ENCODE measurements at regions not wholly inside any gene's neighbourhood (a gene's known extent, or its start where the extent isn't known, plus 50 kb on each side); places are given as distances from the start of the nearest gene placed in this dataset.

DNA sequence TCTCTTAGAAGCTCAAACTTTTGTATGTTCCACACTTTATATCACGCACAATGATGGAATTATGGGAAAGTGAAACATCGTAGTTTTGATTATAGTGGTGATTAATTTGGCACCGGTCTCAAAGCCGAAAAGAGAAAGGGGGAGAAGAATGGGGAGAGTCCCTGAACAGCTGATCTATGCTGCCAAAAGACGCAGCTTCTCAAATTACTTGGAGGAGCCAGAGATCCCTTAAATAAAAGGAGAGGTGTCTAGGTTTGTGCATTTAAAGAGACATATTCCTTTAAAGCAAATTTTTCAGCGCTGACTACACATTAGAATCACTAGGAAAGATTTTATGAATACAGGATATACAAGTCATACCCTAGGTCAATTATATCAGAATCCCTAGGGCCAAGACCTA is 599.6 kb upstream of the ADAMTS5 start:
- Histone ChIP-seq H3K9me3 (ENCODE audit: insufficient read depth, low read length, severe bottlenecking) (no peaks in the 10 kb centered on the region), H2AFZ (ENCODE audit: low read depth, low read length) (no peak overlapping the region), H3K27ac (ENCODE audit: low read length) (no peak overlapping the region), H3K4me2 (ENCODE audit: insufficient read depth, low read length) (no peak overlapping the region), H3K36me3 (ENCODE audit: insufficient read depth, low read length) (no peaks in the 10 kb centered on the region), H3K4me1 (ENCODE audit: insufficient read depth, low read length) (no peaks in the 10 kb centered on the region), H3K9ac (ENCODE audit: low read depth, low read length) (no peak overlapping the region), H3K79me2 (ENCODE audit: insufficient read depth, low read length) (no peaks in the 10 kb centered on the region), H3K27me3 (ENCODE audit: insufficient read depth, low read length, poor library complexity) (no peaks in the 10 kb centered on the region), H3K4me3 (ENCODE audit: low read depth in 1 of 2, low read length in 2 of 2) (no peak overlapping the region), H4K20me1 (ENCODE audit: insufficient read depth, low read length) (no peaks in the 10 kb centered on the region)
- ATAC-seq (ENCODE audit: insufficient read depth, low read depth) (no peak), DNase-seq (no peak)
- no peak for TF ChIP-seq EZH2 (IDR thresholded peaks at IDR 0.05; ENCODE audit: borderline replicate concordance, low read depth, low read length, severe bottlenecking)
- TF ChIP-seq, protein P1, sequence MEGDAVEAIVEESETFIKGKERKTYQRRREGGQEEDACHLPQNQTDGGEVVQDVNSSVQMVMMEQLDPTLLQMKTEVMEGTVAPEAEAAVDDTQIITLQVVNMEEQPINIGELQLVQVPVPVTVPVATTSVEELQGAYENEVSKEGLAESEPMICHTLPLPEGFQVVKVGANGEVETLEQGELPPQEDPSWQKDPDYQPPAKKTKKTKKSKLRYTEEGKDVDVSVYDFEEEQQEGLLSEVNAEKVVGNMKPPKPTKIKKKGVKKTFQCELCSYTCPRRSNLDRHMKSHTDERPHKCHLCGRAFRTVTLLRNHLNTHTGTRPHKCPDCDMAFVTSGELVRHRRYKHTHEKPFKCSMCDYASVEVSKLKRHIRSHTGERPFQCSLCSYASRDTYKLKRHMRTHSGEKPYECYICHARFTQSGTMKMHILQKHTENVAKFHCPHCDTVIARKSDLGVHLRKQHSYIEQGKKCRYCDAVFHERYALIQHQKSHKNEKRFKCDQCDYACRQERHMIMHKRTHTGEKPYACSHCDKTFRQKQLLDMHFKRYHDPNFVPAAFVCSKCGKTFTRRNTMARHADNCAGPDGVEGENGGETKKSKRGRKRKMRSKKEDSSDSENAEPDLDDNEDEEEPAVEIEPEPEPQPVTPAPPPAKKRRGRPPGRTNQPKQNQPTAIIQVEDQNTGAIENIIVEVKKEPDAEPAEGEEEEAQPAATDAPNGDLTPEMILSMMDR (IDR thresholded peaks at IDR 0.05; ENCODE audit: borderline replicate concordance, extremely low read depth, low read length, poor library complexity, severe bottlenecking) = no peak

GRCh38 chr21:27565364-27565763 is 598.5 kb upstream of the ADAMTS5 start:
- Histone ChIP-seq H4K20me1 (ENCODE audit: insufficient read depth, low read length) (no peaks in the 10 kb centered on the region), H3K9me3 (ENCODE audit: insufficient read depth, low read length, severe bottlenecking) (no peaks in the 10 kb centered on the region), H3K79me2 (ENCODE audit: insufficient read depth, low read length) (no peaks in the 10 kb centered on the region), H3K4me1 (ENCODE audit: insufficient read depth, low read length) (no peaks in the 10 kb centered on the region), H2AFZ (ENCODE audit: low read depth, low read length) (0 out of 2 replicates have a peak overlapping the region, but pooled peaks have one; percentile 19), H3K9ac (ENCODE audit: low read depth, low read length) (no peak overlapping the region), H3K4me3 (ENCODE audit: low read depth in 1 of 2, low read length in 2 of 2) (no peak overlapping the region), H3K36me3 (ENCODE audit: insufficient read depth, low read length) (no peaks in the 10 kb centered on the region), H3K27ac (ENCODE audit: low read length) (no peak overlapping the region), H3K27me3 (ENCODE audit: insufficient read depth, low read length, poor library complexity) (no peaks in the 10 kb centered on the region), H3K4me2 (ENCODE audit: insufficient read depth, low read length) (no peak overlapping the region)
- ATAC-seq (ENCODE audit: insufficient read depth, low read depth) (no peak), DNase-seq (no peak)
- TF ChIP-seq, protein P1 (IDR thresholded peaks at IDR 0.05; ENCODE audit: borderline replicate concordance, extremely low read depth, low read length, poor library complexity, severe bottlenecking) = no peak
- no peak for TF ChIP-seq EZH2 (IDR thresholded peaks at IDR 0.05; ENCODE audit: borderline replicate concordance, low read depth, low read length, severe bottlenecking)

DNA sequence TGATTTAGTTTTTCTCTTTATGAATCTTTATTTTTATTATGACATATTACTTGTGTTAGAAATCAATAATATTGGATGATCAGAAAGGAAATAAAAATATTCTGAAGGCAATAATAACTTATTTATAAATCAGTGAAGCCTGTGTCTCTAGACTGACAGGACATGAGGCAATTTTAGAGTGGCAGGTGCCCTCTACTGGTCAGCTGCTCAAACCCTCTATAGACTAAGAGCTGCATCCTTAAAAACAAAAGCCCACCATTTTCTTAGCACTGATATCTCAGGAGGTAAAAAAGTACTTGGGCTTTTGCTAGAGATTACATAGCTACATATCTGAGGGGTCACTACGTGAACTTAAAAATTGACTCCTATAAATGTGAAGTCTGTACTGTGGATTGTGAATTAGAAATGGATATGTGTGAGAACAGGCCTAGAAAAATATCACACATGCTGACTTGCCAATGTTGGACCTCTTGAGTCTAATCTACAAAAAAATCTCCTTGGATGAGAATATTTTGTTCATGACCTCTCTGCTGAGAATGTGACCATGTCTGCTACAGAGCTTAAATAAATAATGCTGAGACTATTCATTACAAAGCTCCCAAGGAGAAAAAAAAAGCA is 597.9 kb upstream of the ADAMTS5 start:
- no peak overlapping the region for H3K27ac ChIP-seq (ENCODE audit: low read length)
- no peak overlapping the region for H3K9ac ChIP-seq (ENCODE audit: low read depth, low read length)

More for the DNA sequence above, 597.9 kb upstream of the ADAMTS5 start:
- Histone ChIP-seq H3K36me3 (ENCODE audit: insufficient read depth, low read length) (no peaks in the 10 kb centered on the region), H3K79me2 (ENCODE audit: insufficient read depth, low read length) (no peaks in the 10 kb centered on the region), H3K4me3 (ENCODE audit: low read depth in 1 of 2, low read length in 2 of 2) (no peak overlapping the region), H4K20me1 (ENCODE audit: insufficient read depth, low read length) (no peaks in the 10 kb centered on the region), H3K27me3 (ENCODE audit: insufficient read depth, low read length, poor library complexity) (no peaks in the 10 kb centered on the region), H3K9me3 (ENCODE audit: insufficient read depth, low read length, severe bottlenecking) (no peaks in the 10 kb centered on the region), H3K4me2 (ENCODE audit: insufficient read depth, low read length) (no peak overlapping the region), H2AFZ (ENCODE audit: low read depth, low read length) (no peak overlapping the region), H3K4me1 (ENCODE audit: insufficient read depth, low read length) (no peaks in the 10 kb centered on the region)
- peak; percentile 83 for ATAC-seq (ENCODE audit: insufficient read depth, low read depth)
- TF ChIP-seq, protein P1 (IDR thresholded peaks at IDR 0.05; ENCODE audit: borderline replicate concordance, extremely low read depth, low read length, poor library complexity, severe bottlenecking) = peak; percentile 72
- TF ChIP-seq EZH2 (IDR thresholded peaks at IDR 0.05; ENCODE audit: borderline replicate concordance, low read depth, low read length, severe bottlenecking) = no peak
- peak; percentile 46 for DNase-seq
